Body of pancreas (tissue), 4 donors: ENCODE measurements at regions not wholly inside any gene's neighbourhood (a gene's known extent, or its start where the extent isn't known, plus 50 kb on each side); places are given as distances from the start of the nearest gene placed in this dataset.

Experiments used
- ATAC-seq: fragments of 150-250 bp; one replicate; pipeline ENCODE4 v1.9.1; 2016
- DNase-seq, 4 donors: peaks; one replicate each; pipeline ENCODE4 v3.0.0-alpha.2; 2019
- H3K27ac ChIP-seq, 4 donors: fragments of 200-600 bp; sonication (generic); 1 replicate in 3 of 4; 2 replicates in 1 of 4; pipeline versions ENCODE4 v1.5.1 to v1.6.1; 2016 to 2019; ENCODE audit warnings: mild to moderate bottlenecking in 1 of 4, mixed read lengths in 1 of 4, moderate library complexity in 1 of 4
- H3K27me3 ChIP-seq, 2 donors: fragments of 200-600 bp; sonication (generic); one replicate each; pipeline ENCODE4 v1.6.0; 2016; ENCODE audit warnings: mild to moderate bottlenecking in 1 of 2
- H3K36me3 ChIP-seq, 2 donors: fragments of 200-600 bp; sonication (generic); replicated peaks in 1 of 2; 2 replicates each; pipeline ENCODE4 v1.5.1; 2016; ENCODE audit warnings: low read depth in 2 of 2; ENCODE audit not compliant: insufficient read depth in 1 of 2
- H3K4me1 ChIP-seq: fragments of 200-600 bp; sonication (generic); one replicate; pipeline ENCODE4 v1.6.0; 2016
- H3K4me3 ChIP-seq, 2 donors: fragments of 200-600 bp; sonication (generic); 1 replicate in 1 of 2; 2 replicates in 1 of 2; pipeline ENCODE4 v1.5.1; 2016 to 2019
- H3K9me3 ChIP-seq, 3 donors: fragments of 200-600 bp; sonication (generic); 1 replicate in 2 of 3; 2 replicates in 1 of 3; pipeline ENCODE4 v1.5.1; 2016
- POLR2A ChIP-seq, 3 donors: fragments of 450-650 bp; IDR thresholded peaks; one replicate each; pipeline ENCODE4 v1.6.1; 2016; ENCODE audit warnings: antibody characterized with exemption in 3 of 3, mild to moderate bottlenecking in 2 of 3
- WGBS, 2 donors: methylation state at CpG; one replicate each; pipeline ENCODE4 v1.1.5; 2017; 5-methylcytosine and 5-hydroxymethylcytosine counted together
- intact Hi-C: fragments of 100-400 bp; cut with DNase I; formaldehyde crosslinking; loops from one replicate; pipeline ENCODE4 v1.15.1; 2023
- TF ChIP-seq, protein P1 (sequence below), 7 experiments: fragments of 450-650 bp in 4 of 7; fragments of 200-600 bp in 3 of 7; sonication (generic) in 3 of 7; IDR thresholded peaks; one replicate each; pipeline ENCODE4 v1.5.1; 2016 to 2019; ENCODE audit warnings: antibody characterized with exemption in 7 of 7

GRCh38 chr1:67482733-67483482 is 52.7 kb upstream of the SERBP1 start:
- DNase-seq (no peak), ATAC-seq (no peak)
- 68 to 72% methylated on average over 7 of the region's 7 CpGs for WGBS, 2 donors
- Histone ChIP-seq H3K4me3 (no peak overlapping the region), H3K27ac (no peak overlapping the region), H3K9me3 (no peaks in the 10 kb centered on the region), H3K36me3 (no peaks in the 10 kb centered on the region), H3K27me3 (no peaks in the 10 kb centered on the region), H3K4me1 (peaks cover 11% of the 10 kb centered on the region)
- TF ChIP-seq, protein P1, sequence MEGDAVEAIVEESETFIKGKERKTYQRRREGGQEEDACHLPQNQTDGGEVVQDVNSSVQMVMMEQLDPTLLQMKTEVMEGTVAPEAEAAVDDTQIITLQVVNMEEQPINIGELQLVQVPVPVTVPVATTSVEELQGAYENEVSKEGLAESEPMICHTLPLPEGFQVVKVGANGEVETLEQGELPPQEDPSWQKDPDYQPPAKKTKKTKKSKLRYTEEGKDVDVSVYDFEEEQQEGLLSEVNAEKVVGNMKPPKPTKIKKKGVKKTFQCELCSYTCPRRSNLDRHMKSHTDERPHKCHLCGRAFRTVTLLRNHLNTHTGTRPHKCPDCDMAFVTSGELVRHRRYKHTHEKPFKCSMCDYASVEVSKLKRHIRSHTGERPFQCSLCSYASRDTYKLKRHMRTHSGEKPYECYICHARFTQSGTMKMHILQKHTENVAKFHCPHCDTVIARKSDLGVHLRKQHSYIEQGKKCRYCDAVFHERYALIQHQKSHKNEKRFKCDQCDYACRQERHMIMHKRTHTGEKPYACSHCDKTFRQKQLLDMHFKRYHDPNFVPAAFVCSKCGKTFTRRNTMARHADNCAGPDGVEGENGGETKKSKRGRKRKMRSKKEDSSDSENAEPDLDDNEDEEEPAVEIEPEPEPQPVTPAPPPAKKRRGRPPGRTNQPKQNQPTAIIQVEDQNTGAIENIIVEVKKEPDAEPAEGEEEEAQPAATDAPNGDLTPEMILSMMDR (IDR thresholded peaks at IDR 0.05): no peak
- no peak for TF ChIP-seq POLR2A (IDR thresholded peaks at IDR 0.05)
- intact Hi-C loops: no loop called here

DNA sequence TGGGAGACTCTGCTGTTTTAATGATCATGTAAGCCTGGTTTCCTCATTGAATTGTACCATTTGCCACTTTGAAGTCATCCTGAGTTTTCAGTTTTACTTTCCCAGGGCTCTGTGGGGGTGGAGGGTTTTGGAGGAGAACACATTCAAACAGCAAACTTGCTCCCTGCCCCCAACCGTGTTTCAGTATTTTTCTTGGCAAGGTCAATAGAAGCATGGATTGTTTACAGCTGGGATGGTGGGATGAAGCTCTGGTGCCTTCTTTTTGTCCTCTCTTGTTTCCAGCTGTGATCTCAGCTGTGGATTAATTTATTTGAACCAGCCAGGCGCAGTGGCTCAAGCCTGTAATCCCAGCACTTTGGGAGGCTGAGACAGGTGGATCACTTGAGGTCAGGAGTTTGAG is 54.3 kb upstream of the SERBP1 start:
- ATAC-seq (no peak), DNase-seq (no peak)
- Histone ChIP-seq H3K9me3 (no peaks in the 10 kb centered on the region), H3K4me3 (no peak overlapping the region), H3K27me3 (no peaks in the 10 kb centered on the region), H3K36me3 (no peaks in the 10 kb centered on the region), H3K4me1 (peaks cover 2% of the 10 kb centered on the region), H3K27ac (no peak overlapping the region)
- intact Hi-C loops: no loop called here
- TF ChIP-seq, protein P1 (IDR thresholded peaks at IDR 0.05): no peak
- no peak for TF ChIP-seq POLR2A (IDR thresholded peaks at IDR 0.05)
- 48 to 53% methylated on average over 2 of the region's 2 CpGs for WGBS, 2 donors

DNA sequence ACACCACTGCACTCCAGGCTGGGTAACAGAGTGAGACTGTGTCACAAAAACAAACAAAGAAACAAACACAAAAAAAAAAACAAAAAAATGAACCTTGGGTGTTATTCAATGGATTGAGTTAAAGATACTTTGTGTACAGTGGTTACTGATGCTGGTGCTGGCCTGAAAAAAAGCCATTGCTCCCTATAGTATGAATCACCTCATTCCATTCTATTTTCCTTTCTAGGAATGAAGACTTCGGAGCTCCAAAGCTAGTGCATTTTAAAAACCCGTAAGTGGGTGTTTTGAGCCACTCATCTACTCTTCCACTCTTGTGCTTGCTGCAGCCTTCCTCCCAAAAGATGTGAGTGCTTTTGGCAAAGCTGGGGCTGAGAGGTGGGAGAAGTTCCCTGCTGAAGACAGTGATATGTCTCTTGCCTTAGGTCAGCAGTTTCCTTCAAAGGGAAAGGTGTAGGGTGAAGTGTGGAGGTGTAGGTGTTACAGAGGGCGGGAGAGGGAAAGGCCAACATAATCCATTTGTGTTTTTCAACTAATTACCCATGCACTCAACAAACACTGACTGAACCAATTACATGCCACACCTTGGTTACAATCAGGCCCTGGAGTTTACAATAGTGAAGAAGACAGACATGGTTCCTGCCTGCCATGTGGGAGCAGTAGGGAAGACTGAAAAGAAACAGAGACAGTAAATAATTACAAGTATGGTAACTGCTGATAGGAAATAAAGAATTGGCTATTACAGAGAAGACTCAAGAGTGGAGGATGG is 55.0 kb upstream of the SERBP1 start:
- DNase-seq: no peak
- no peaks in the 10 kb centered on the region for H3K27me3 ChIP-seq
- H3K4me1 ChIP-seq: no peaks in the 10 kb centered on the region
- H3K9me3 ChIP-seq: no peaks in the 10 kb centered on the region
- no peak overlapping the region for H3K4me3 ChIP-seq
- 89% methylated on average over 3 of the region's 3 CpGs for WGBS, 2 donors
- H3K36me3 ChIP-seq: no peaks in the 10 kb centered on the region
- H3K27ac ChIP-seq: no peak overlapping the region
- no peak for ATAC-seq
- TF ChIP-seq POLR2A (IDR thresholded peaks at IDR 0.05): no peak
- TF ChIP-seq, protein P1 (IDR thresholded peaks at IDR 0.05): no peak
- intact Hi-C loops: no loop called here

- H3K27ac ChIP-seq: no peak overlapping the region
- H3K4me3 ChIP-seq: no peak overlapping the region
- 29 to 46% methylated on average over 1 of the region's 1 CpG for WGBS, 2 donors
- no peaks in the 10 kb centered on the region for H3K36me3 ChIP-seq
- intact Hi-C loops: no loop called here
- ATAC-seq (no peak), DNase-seq (peak in 2 of 4 donors; percentile 7 to 11)
- no peaks in the 10 kb centered on the region for H3K4me1 ChIP-seq
- no peaks in the 10 kb centered on the region for H3K27me3 ChIP-seq
- H3K9me3 ChIP-seq: no peaks in the 10 kb centered on the region
- TF ChIP-seq POLR2A (IDR thresholded peaks at IDR 0.05): no peak
- TF ChIP-seq, protein P1 (IDR thresholded peaks at IDR 0.05): peak in 3 of 7 experiments; percentile 13 to 28 (median 18)
These were observed 59.4 kb upstream of the SERBP1 start for GRCh38 chr1:67489643-67490042.
